ENCODE measurements at regions not wholly inside any gene's neighbourhood (a gene's known extent, or its start where the extent isn't known, plus 50 kb on each side); places are given as distances from the start of the nearest gene placed in this dataset.
"Not testable (repeated sequence)": the region's sequence is repeated elsewhere in the genome, so short reads cannot be mapped to it uniquely, and the experiment has no call there.

DNA sequence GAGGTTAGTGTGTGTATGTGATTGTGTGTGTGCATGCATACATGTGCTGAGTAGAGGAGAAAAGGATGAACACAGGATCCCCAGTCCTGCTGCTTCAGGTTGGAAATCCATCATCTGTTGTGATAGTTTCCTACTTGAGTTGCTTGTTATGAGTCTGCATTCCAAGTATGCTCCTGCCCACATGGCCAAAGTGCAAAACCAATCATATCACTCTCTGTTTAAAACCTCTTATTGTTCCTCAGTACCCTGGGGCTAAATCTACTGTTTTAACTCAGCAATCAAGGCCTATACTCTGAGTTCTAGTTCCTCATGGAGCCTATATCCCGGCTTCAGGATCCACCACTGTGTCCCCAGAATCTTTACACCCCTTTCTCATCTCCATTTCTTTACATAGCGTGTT lies 139.9 kb upstream of the TLE3 start:
- Histone ChIP-seq H3K36me3 (ENCODE audit: insufficient read depth, insufficient read length, low read length) (no peaks in the 10 kb centered on the region), H3K27me3 (ENCODE audit: insufficient read depth, insufficient read length) (no peaks in the 10 kb centered on the region), H3K9ac (ENCODE audit: insufficient read length, low read depth) (no peak overlapping the region), H3K4me3 (ENCODE audit: insufficient read length, low read depth) (no peak overlapping the region), H3K9me3 (ENCODE audit: insufficient read depth, low read length) (0 out of 2 replicates have a peak, but pooled peaks cover 9% of the 10 kb centered on the region), H3K4me1 (ENCODE audit: insufficient read depth, insufficient read length) (no peaks in the 10 kb centered on the region)
- TF ChIP-seq YY1 (IDR thresholded peaks at IDR 0.05; ENCODE audit: insufficient read depth, insufficient read length) = no peak
- no peak for TF ChIP-seq SUZ12 (IDR thresholded peaks at IDR 0.05; ENCODE audit: extremely low read depth, insufficient read depth, insufficient read length)
- no peak for TF ChIP-seq ZNF274 (IDR thresholded peaks at IDR 0.05; ENCODE audit: low read depth, low read length)
- no peak for DNase-seq (ENCODE audit: low read depth, low spot score)

DNA sequence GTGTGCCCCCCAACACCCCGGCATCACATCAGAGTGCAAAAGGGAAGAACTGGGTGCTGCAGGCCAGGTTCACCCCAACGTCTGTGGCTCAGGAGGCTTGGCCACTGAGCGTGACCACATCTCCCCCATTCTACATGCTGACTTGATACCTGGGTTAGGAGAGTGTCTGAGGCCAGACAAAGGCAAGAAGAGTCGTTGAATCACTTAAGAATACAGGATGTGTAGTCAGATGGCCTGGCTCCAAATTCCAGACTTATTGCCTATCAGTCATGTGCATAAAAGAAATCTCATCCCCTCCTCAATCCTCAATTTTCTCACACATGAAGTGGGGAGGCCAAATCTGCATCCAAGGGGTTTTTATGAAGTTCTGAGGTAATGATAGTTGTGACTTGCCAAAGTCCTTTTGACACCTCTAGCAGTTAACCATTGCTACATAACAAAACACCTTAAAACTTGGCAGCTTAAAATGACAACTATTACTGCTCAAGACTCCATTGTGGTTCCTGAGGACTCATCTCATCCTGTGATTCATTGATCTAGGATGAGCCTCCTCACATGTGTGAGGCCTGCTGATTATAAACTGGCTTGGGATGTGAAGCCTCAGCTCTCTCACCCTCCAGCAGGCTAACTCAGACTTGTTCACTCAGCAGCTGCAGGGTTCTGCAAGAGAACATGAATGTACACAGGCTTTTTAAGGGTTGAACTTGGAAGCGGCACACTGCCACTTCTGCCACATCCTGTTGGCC lies 138.8 kb upstream of the TLE3 start:
- Histone ChIP-seq H3K4me1 (ENCODE audit: insufficient read depth, insufficient read length) (no peaks in the 10 kb centered on the region), H3K27me3 (ENCODE audit: insufficient read depth, insufficient read length) (no peaks in the 10 kb centered on the region), H3K9me3 (ENCODE audit: insufficient read depth, low read length) (peaks cover 20% of the 10 kb centered on the region), H3K36me3 (ENCODE audit: insufficient read depth, insufficient read length, low read length) (no peaks in the 10 kb centered on the region), H3K4me3 (ENCODE audit: insufficient read length, low read depth) (no peak overlapping the region), H3K9ac (ENCODE audit: insufficient read length, low read depth) (no peak overlapping the region)
- no peak for DNase-seq (ENCODE audit: low read depth, low spot score)
- TF ChIP-seq YY1 (IDR thresholded peaks at IDR 0.05; ENCODE audit: insufficient read depth, insufficient read length) = no peak
- no peak for TF ChIP-seq ZNF274 (IDR thresholded peaks at IDR 0.05; ENCODE audit: low read depth, low read length)
- TF ChIP-seq SUZ12 (IDR thresholded peaks at IDR 0.05; ENCODE audit: extremely low read depth, insufficient read depth, insufficient read length) = no peak

DNA sequence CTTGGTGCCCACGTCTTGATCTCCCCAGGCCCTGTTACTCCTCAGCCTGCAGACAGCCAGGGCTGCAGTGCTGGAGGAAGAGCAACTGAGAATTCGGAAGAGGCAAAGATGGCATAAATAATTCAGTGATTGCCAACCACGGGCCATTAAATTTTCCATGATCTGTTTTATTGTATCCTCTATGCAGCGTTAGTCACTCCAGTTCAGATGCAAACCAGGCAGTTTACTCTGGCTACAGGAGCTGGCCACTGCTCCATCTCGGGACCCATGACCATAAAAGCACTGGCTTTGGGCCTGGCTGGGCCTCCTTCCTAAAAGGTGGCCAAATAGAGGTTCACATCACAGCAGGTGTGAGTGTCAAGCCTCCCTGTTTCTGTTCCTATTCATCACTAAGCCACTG lies 137.6 kb upstream of the TLE3 start:
- Histone ChIP-seq H3K36me3 (ENCODE audit: insufficient read depth, insufficient read length, low read length) (no peaks in the 10 kb centered on the region), H3K27me3 (ENCODE audit: insufficient read depth, insufficient read length) (no peaks in the 10 kb centered on the region), H3K9ac (ENCODE audit: insufficient read length, low read depth) (no peak overlapping the region), H3K9me3 (ENCODE audit: insufficient read depth, low read length) (peaks cover 31% of the 10 kb centered on the region), H3K4me3 (ENCODE audit: insufficient read length, low read depth) (no peak overlapping the region), H3K4me1 (ENCODE audit: insufficient read depth, insufficient read length) (no peaks in the 10 kb centered on the region)
- no peak for DNase-seq (ENCODE audit: low read depth, low spot score)
- TF ChIP-seq ZNF274 (IDR thresholded peaks at IDR 0.05; ENCODE audit: low read depth, low read length) = no peak
- TF ChIP-seq YY1 (IDR thresholded peaks at IDR 0.05; ENCODE audit: insufficient read depth, insufficient read length) = no peak
- no peak for TF ChIP-seq SUZ12 (IDR thresholded peaks at IDR 0.05; ENCODE audit: extremely low read depth, insufficient read depth, insufficient read length)

DNA sequence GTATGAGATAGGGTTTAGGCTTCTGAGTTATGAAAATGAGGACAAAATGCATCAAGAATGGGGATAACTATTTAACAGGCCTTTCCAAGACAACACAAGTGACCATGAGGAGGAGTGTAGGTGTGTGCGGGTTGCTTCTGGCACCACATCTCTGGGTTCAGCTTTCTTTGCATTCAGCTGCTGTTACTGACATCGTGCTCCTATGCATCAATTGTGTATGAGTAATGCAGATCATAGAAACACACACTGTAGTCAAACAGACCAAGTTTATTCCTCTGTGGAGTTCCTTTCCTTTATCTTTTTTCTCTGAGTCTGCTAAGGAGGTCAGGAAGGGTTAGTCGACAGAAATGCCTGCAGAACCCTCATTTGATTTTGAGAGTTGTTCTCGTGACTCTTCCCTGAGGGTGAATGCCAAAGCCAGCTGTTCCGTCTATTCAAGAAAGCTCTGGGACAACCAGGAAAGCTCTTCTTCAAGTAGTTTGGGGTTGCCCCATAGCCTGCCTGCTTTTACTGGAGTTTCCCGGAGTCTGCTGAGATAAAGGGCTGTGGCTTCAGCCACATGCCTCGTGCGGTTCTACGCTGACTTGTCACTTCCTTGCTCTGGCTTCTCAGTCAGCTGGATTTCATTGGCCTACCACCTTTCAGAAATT lies 136.7 kb upstream of the TLE3 start:
- no peak for TF ChIP-seq ZNF274 (IDR thresholded peaks at IDR 0.05; ENCODE audit: low read depth, low read length)
- TF ChIP-seq YY1 (IDR thresholded peaks at IDR 0.05; ENCODE audit: insufficient read depth, insufficient read length) = no peak
- no peak for TF ChIP-seq SUZ12 (IDR thresholded peaks at IDR 0.05; ENCODE audit: extremely low read depth, insufficient read depth, insufficient read length)
- Histone ChIP-seq H3K27me3 (ENCODE audit: insufficient read depth, insufficient read length) (no peaks in the 10 kb centered on the region), H3K9ac (ENCODE audit: insufficient read length, low read depth) (no peak overlapping the region), H3K9me3 (ENCODE audit: insufficient read depth, low read length) (peaks cover 38% of the 10 kb centered on the region), H3K4me1 (ENCODE audit: insufficient read depth, insufficient read length) (no peaks in the 10 kb centered on the region), H3K4me3 (ENCODE audit: insufficient read length, low read depth) (no peak overlapping the region), H3K36me3 (ENCODE audit: insufficient read depth, insufficient read length, low read length) (no peaks in the 10 kb centered on the region)
- no peak for DNase-seq (ENCODE audit: low read depth, low spot score)

DNA sequence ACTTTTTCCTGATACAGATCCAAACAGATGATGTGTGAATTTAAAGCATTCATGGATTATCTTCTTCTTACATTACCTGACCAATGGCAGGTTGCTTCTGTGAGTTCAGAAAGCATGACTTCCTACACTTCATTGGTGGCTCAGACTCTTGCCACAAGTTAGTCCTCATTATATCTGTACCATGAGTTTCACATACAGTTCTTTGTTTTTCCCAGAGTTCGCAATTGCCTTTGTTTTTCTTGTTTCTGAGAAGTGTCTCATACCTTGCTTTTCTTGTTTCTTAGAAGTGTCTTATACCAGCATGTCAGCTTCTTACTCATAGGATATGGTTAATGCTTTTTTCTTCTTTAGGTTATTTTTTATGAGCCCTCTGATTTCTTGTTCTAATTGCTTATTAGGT lies 133.8 kb upstream of the TLE3 start:
- no peaks in the 10 kb centered on the region for H3K36me3 ChIP-seq (ENCODE audit: insufficient read depth, insufficient read length, low read length)
- no peak for DNase-seq (ENCODE audit: low read depth, low spot score)
- H3K9me3 ChIP-seq (ENCODE audit: insufficient read depth, low read length) = peaks cover 38% of the 10 kb centered on the region
- H3K4me1 ChIP-seq (ENCODE audit: insufficient read depth, insufficient read length) = no peaks in the 10 kb centered on the region
- no peaks in the 10 kb centered on the region for H3K27me3 ChIP-seq (ENCODE audit: insufficient read depth, insufficient read length)
- H3K9ac ChIP-seq (ENCODE audit: insufficient read length, low read depth) = no peak overlapping the region
- H3K4me3 ChIP-seq (ENCODE audit: insufficient read length, low read depth) = no peak overlapping the region
- TF ChIP-seq YY1 (IDR thresholded peaks at IDR 0.05; ENCODE audit: insufficient read depth, insufficient read length) (no peak), ZNF274 (IDR thresholded peaks at IDR 0.05; ENCODE audit: low read depth, low read length) (no peak), SUZ12 (IDR thresholded peaks at IDR 0.05; ENCODE audit: extremely low read depth, insufficient read depth, insufficient read length) (no peak)

DNA sequence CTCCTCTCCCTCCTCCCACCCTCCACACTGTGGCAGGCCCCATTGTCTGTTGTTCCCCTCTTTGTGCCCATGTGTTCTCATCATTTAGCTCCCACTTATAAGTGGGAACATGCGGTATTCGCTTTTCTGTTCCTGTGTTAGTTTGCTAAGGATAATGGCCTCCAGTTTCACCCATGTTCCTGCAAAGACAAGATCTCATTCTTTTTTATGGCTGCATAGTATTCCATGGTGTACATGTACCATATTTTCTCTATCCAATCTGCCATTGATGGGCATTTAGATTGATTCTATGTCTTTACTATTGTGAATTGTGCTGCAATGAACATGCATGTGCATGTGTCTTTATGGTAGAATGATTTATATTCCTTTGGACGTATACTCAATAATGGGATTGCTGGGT lies 130.2 kb upstream of the TLE3 start:
- H3K9ac ChIP-seq (ENCODE audit: insufficient read length, low read depth); H3K27me3 ChIP-seq (ENCODE audit: insufficient read depth, insufficient read length); DNase-seq (ENCODE audit: low read depth, low spot score); H3K4me1 ChIP-seq (ENCODE audit: insufficient read depth, insufficient read length); H3K4me3 ChIP-seq (ENCODE audit: insufficient read length, low read depth); H3K36me3 ChIP-seq (ENCODE audit: insufficient read depth, insufficient read length, low read length): not testable (repeated sequence)
- peaks cover 33% of the 10 kb centered on the region for H3K9me3 ChIP-seq (ENCODE audit: insufficient read depth, low read length)

DNA sequence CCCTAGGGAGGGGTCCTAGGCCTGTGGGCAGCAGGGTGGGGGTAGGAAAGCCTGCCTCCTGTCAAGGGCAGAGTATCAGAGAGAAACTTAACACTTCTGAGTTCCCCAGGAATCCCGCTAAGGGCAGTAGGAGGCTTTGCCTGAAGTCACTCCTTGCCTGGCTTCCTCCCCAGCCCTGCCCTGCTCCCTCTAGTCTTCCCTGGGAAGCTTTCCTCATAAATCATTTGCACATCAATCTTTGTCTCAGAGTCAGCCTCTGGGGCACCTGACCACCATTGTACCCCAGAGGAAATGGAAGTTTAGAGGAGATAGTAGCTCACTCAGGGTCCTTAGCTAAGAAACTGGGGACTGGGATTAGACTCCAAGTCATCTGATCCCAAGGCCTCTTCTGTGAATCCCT lies 129.4 kb upstream of the TLE3 start:
- DNase-seq (ENCODE audit: low read depth, low spot score) = no peak

More for the DNA sequence above, 129.4 kb upstream of the TLE3 start:
- H3K36me3 ChIP-seq (ENCODE audit: insufficient read depth, insufficient read length, low read length) = no peaks in the 10 kb centered on the region
- H3K27me3 ChIP-seq (ENCODE audit: insufficient read depth, insufficient read length) = no peaks in the 10 kb centered on the region
- no peaks in the 10 kb centered on the region for H3K4me1 ChIP-seq (ENCODE audit: insufficient read depth, insufficient read length)
- H3K9me3 ChIP-seq (ENCODE audit: insufficient read depth, low read length) = peaks cover 25% of the 10 kb centered on the region
- H3K4me3 ChIP-seq (ENCODE audit: insufficient read length, low read depth) = no peak overlapping the region
- TF ChIP-seq SUZ12 (IDR thresholded peaks at IDR 0.05; ENCODE audit: extremely low read depth, insufficient read depth, insufficient read length) = no peak
- no peak for TF ChIP-seq YY1 (IDR thresholded peaks at IDR 0.05; ENCODE audit: insufficient read depth, insufficient read length)
- TF ChIP-seq ZNF274 (IDR thresholded peaks at IDR 0.05; ENCODE audit: low read depth, low read length) = no peak
- H3K9ac ChIP-seq (ENCODE audit: insufficient read length, low read depth) = no peak overlapping the region

Measured in NT2/D1 (cell line).